ENCODE measurements at regions not wholly inside any gene's neighbourhood (a gene's known extent, or its start where the extent isn't known, plus 50 kb on each side); places are given as distances from the start of the nearest gene placed in this dataset.

- DNase-seq (ENCODE audit: low spot score) = no peak
- Mint-ChIP-seq H3K27me3 (ENCODE audit: low read depth) (peaks cover 20% of the 10 kb centered on the region), H3K27ac (ENCODE audit: unreplicated experiment) (no peak overlapping the region), H3K4me1 (ENCODE audit: low read depth) (peaks cover 3% of the 10 kb centered on the region), H3K9me3 (ENCODE audit: low read depth) (no peaks in the 10 kb centered on the region), H3K4me3 (ENCODE audit: unreplicated experiment) (no peak overlapping the region), H3K36me3 (ENCODE audit: low read depth) (no peaks in the 10 kb centered on the region)
- TF ChIP-seq CTCF (IDR thresholded peaks at IDR 0.05) = no peak
These were observed 66.3 kb upstream of the SELENOP start for GRCh38 chr5:42878041-42878440.

- DNase-seq (ENCODE audit: low spot score) = no peak
- no peak for TF ChIP-seq CTCF (IDR thresholded peaks at IDR 0.05)
- Mint-ChIP-seq H3K4me3 (ENCODE audit: unreplicated experiment) (no peak overlapping the region), H3K36me3 (ENCODE audit: low read depth) (no peaks in the 10 kb centered on the region), H3K4me1 (ENCODE audit: low read depth) (peaks cover 3% of the 10 kb centered on the region), H3K9me3 (ENCODE audit: low read depth) (no peaks in the 10 kb centered on the region), H3K27ac (ENCODE audit: unreplicated experiment) (no peak overlapping the region), H3K27me3 (ENCODE audit: low read depth) (peaks cover 22% of the 10 kb centered on the region)
These were observed 65.7 kb upstream of the SELENOP start for GRCh38 chr5:42877431-42877830.

- Mint-ChIP-seq H3K27me3 (ENCODE audit: low read depth) (peaks cover 22% of the 10 kb centered on the region), H3K4me3 (ENCODE audit: unreplicated experiment) (no peak overlapping the region), H3K36me3 (ENCODE audit: low read depth) (no peaks in the 10 kb centered on the region), H3K9me3 (ENCODE audit: low read depth) (no peaks in the 10 kb centered on the region), H3K4me1 (ENCODE audit: low read depth) (peaks cover 3% of the 10 kb centered on the region), H3K27ac (ENCODE audit: unreplicated experiment) (no peak overlapping the region)
- no peak for TF ChIP-seq CTCF (IDR thresholded peaks at IDR 0.05)
- no peak for DNase-seq (ENCODE audit: low spot score)
These were observed 64.7 kb upstream of the SELENOP start for GRCh38 chr5:42876375-42876844.

- no peak overlapping the region for H3K27ac Mint-ChIP-seq (ENCODE audit: unreplicated experiment)
- no peaks in the 10 kb centered on the region for H3K36me3 Mint-ChIP-seq (ENCODE audit: low read depth)
- peaks cover 22% of the 10 kb centered on the region for H3K27me3 Mint-ChIP-seq (ENCODE audit: low read depth)
- H3K4me1 Mint-ChIP-seq (ENCODE audit: low read depth) = peaks cover 3% of the 10 kb centered on the region
- TF ChIP-seq CTCF (IDR thresholded peaks at IDR 0.05) = no peak
- DNase-seq (ENCODE audit: low spot score) = no peak
- H3K9me3 Mint-ChIP-seq (ENCODE audit: low read depth) = no peaks in the 10 kb centered on the region
- no peak overlapping the region for H3K4me3 Mint-ChIP-seq (ENCODE audit: unreplicated experiment)
These were observed 64.2 kb upstream of the SELENOP start for GRCh38 chr5:42875785-42876374.

- H3K4me1 Mint-ChIP-seq (ENCODE audit: low read depth) = peaks cover 3% of the 10 kb centered on the region
- no peaks in the 10 kb centered on the region for H3K9me3 Mint-ChIP-seq (ENCODE audit: low read depth)
- H3K36me3 Mint-ChIP-seq (ENCODE audit: low read depth) = no peaks in the 10 kb centered on the region
- TF ChIP-seq CTCF (IDR thresholded peaks at IDR 0.05) = no peak
- no peak overlapping the region for H3K4me3 Mint-ChIP-seq (ENCODE audit: unreplicated experiment)
- DNase-seq (ENCODE audit: low spot score) = no peak
- peaks cover 22% of the 10 kb centered on the region for H3K27me3 Mint-ChIP-seq (ENCODE audit: low read depth)
- H3K27ac Mint-ChIP-seq (ENCODE audit: unreplicated experiment) = no peak overlapping the region
These were observed 63.5 kb upstream of the SELENOP start for GRCh38 chr5:42875211-42875610.
